NCI-H1105 (cell line): ENCODE measurements at regions not wholly inside any gene's neighbourhood (a gene's known extent, or its start where the extent isn't known, plus 50 kb on each side); places are given as distances from the start of the nearest gene placed in this dataset.

Source experiments
- DNase-seq: peaks from one replicate; lab custom pipeline; 2025; lab: John Stamatoyannopoulos, UW

DNA sequence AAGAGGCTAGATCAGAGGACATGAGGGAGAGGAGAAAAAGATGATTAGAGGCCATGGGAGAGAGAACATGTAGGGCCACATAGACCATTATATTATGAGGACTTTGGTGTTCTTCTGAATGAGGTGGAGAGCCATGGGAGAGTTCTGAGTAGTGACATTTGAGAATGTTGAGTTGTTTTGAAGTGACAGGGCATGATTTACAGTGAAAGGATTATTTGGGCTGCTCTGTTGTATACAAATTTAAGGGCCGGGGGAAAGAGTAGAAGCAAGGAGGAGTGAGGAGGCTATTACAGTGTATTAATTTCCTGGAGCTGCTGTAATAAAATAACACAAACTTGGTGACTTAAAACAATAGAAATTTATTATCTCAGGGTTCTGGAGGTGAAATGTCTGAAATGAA is 102.5 kb upstream of the RGS4 start:
- DNase-seq = no peak

DNA sequence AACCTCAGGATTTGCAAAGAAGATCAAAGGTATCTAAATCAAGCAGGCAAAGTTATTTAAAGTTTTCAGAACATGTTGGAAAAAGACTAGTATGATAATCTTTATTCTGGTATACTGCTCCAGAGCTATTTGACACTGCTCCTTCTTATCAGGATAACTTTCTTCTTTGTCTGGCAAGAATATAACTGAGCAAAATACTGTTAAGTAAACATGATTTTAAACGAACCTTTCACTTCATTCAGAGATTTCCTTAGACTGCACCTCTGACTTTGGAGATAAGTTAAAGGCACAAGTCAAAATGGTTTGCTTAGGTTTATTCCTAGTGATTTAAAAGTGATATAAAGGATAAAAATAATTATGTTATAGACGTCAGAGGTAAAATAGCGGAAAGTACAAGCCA is 103.9 kb upstream of the CCDC190 start:
- no peak for DNase-seq

DNA sequence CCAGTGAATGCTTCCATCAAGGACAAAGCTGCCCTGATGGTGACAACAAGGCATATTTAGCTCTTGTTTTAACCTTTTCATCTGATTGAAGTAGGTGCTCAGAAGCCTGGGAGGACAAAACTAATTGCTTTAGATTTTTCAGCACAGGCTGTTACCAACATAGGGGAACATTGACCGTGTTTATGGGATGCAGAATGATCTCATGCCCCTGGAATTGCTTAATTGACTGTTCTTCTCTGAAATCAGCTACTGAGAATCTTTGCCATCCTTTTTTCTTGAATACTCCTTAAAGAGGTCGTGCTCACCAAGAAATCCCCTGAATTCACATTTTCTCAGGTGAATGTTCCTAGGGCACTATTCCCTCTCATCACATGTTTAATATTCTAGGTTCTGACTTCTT is 95.9 kb upstream of the CCDC190 start:
- DNase-seq = no peak

GRCh38 chr1:162954824-162955223 is 93.8 kb upstream of the CCDC190 start:
- no peak for DNase-seq

DNA sequence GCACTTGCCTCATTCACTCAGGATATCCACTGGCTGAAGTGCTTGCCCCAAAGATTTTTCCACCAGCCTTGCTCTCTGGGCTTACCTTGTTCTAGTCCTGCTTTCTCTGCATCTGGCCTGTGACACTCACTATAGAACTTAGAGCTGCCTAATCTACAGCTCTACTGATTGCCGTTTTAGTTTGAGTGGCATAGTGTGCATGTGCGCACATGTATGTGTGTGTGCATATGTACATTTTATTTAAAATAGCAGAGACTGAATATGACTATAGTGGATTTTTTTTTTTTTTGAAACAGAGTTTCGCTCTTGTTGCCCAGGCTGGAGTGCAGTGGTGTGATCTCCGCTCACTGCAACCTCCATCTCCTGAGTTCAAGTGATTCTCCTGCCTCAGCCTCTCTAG is 92.0 kb upstream of the CCDC190 start:
- no peak for DNase-seq

- no peak for DNase-seq
Measured at GRCh38 chr1:162951553-162952315, 90.8 kb upstream of the CCDC190 start.

DNA sequence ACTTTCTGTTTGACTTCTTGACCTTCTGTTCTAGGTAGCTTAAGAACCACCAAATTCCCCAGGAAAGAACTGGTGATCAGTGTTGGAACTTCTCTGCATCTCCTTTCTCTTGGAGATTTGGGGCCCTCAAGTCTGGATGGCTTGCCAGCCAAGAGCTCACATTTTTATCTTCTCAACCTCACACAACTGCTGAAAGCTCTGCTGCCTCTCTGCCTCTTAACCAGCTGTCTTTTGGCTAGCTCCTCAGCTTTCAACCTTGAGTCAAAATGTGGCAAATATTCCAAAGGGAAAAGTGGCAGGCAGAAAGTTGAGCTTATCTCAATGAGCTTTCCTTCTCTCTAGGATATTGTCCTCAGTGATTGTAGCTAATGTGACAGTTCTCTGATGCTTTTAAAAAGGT is 89.2 kb upstream of the CCDC190 start:
- DNase-seq = no peak

DNA sequence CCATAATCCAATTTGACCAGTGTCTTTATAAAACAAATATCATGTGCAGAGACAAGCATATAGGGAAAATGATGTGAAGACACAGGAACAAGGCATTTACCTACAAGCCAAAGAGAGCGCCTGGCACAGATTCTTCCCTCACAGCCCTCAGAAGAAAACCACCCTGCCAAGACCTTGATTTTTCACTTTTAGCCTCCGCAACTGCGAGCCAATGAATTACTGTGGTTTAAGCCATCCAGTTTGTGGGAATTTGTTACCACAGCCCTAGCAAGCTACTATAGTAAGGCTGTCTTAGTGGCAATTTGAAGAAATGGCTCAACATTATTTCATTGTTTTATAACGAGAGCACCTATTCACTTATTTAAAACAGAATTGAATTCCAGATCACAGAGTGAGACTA is 85.7 kb upstream of the CCDC190 start:
- no peak for DNase-seq

DNA sequence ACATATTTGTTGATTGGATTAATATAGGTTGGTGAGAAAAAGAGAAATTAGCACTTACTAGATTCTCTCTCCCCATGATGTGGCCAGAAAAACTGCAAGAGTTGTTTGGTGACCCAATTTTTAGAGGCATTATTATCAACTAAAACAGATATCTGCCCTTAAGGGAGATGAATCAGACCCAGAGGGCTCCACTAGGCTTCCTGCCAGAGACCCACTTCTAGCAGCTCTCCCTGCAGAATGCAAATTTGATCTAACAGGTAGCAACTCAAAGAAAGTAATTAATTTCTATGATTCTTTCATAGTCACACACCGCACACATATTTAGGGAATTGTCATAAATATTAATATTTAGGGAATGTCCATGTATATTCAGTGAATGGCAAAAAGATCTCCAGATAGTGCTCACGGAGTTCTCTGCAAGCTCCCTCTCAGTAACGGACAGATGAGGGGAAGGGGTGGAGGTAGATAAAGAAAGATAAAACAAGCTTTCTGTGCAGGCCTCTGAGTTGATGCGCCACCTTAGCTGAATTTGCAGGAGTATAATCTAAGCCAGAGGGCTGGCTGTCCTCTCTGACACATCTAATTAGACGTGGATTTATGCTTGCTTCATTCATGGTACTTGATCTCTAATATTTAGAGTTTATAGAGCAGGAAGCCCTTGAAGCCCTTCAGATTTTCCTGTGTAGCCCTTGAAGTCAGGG is 84.1 kb upstream of the CCDC190 start:
- no peak for DNase-seq

GRCh38 chr1:162943622-162944021 is 82.6 kb upstream of the CCDC190 start:
- no peak for DNase-seq

GRCh38 chr1:162942916-162943559 is 82.1 kb upstream of the CCDC190 start:
- DNase-seq = no peak

GRCh38 chr1:162941024-162941423 is 80.0 kb upstream of the CCDC190 start:
- DNase-seq = no peak

DNA sequence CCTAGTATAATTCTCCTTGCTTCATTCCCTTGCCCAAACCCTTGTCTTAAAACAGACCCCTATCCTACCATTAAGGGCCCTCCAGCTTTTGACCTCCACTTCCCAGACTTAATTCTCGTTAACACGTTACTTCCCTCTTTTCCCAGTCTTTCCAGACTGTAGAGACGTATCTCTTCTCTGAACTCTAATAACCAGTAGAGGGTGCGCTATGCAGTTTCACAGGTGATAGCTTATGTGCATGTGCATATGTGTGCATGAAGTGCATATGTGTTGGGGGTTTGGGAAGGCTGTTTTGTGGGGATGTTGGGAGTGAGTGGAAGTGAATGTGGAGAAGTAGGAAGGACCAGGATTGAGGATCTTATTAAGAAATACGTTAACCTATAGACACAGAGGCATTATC is 78.1 kb upstream of the CCDC190 start:
- DNase-seq = no peak

GRCh38 chr1:162937716-162938395 is 76.9 kb upstream of the CCDC190 start:
- DNase-seq = no peak

DNA sequence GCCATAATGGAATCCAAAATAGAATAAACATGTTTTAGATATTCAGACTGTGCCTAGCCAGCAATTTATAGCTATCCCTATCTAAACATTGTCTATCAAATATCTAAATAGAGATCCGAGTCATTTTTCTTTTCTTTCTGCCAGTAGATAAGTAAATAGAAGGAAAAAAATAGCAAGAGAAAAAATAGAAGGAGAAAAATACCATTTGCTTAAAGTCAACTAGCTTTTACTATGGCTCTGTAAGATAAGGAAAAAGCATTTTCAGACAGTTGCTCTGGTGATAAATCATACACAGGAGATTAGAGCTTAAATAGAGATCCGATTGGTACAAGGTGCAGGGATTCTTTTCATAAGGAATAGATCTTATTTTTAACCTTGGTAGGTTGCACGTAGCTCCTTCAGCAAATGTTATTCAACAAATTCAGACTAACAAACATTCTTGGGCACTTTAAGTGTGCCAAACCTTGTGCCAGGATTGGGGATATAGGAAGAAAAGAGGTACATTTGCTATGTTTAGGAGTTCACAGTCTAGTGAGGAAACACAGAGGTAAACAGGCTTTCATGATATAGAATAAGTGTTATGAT is 70.1 kb upstream of the CCDC190 start:
- DNase-seq = no peak

DNA sequence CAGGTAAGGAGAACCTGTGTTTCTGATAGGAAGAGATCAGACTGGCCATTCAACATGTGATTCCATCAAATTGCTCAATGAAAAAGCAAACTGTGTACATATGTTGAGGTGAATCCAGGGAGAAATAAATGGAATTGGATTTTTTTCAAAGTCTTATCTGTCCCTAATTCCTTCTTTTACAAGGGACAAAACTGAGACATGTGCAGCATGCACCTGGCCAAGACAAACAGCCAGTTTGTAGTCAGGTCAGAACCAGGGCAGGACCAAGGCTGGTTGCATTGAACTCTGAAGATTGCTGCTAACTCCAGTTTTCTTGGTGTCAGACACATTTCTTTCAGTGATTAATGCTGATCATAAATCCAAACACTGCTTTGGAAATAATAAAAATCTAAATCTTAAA is 69.6 kb upstream of the CCDC190 start:
- no peak for DNase-seq

DNA sequence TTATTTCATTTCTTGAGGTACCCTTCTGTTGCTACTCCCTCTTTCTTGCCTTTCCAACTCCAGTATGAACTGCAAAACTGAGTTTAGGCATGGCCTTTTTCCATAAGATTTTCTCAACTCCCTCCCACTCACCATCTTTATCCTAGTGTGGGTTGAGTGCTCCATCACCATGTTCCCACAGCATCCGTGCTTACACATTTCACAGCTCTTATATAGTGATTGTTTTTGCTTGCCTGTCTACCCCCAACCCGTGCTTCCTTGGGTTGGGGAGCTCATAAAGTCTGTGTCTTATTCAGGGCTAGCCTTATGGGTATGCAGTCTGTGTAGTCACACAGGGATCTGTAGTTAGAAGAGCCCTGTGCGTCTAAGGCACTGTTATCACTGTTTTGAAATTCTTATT is 68.2 kb upstream of the CCDC190 start:
- DNase-seq = no peak

- no peak for DNase-seq
Measured at GRCh38 chr1:162928141-162928540, 67.2 kb upstream of the CCDC190 start.

DNA sequence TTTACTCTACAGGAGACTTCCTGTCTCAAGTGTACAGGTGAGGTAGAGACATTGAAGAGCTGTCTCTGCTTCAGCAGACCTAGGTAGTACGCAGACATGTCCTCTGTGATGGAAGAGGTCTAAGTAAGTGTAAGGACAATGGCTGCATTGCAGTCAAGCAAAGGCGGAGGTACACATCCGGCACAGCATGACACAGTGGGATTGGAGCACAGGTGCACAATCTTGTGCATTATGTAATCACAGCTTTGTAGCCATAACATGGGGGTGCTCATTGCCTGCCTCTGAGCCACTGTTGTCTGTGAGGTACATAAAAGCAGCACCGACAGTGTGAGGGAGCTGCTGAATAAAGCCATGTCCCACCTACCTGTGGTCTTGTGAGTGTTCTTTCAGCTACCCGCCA is 66.4 kb upstream of the CCDC190 start:
- DNase-seq = no peak

DNA sequence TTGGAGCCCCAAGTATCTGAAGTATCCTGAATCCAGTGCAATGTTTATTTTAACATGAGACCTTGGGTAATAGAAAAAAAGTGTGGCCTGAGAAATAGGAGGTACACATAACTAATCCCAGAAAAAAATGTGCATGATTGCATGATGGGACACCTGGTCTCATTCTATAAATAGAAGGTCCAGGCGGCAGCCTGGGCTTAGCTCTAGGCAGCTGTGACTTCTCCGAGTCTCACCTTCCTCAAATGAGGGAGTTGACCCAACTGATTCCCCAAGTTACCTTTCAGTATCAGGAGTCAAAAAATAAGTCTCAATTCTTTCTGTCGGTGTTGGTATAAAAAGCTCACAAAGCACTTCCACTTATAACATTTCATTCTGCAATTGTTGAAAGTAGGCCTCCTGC is 65.9 kb upstream of the CCDC190 start:
- no peak for DNase-seq

DNA sequence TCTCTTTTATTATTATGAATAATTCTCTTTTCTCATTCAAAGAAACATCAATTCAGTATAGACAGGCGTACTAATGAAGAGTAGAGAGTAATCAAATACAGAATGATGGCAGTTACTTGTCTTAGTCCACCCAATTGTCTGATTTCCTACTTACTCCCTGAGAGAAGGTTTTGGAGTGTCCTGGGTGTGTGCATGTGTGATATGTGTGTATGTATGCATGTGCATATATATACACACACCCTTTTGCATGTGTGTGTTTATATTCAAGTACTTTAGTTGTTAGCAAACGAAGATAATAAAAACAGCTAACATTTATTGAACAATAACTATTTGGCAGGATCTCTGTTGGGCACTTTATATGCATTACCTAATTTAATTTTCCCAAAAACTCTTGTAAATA is 63.2 kb upstream of the CCDC190 start:
- no peak for DNase-seq

DNA sequence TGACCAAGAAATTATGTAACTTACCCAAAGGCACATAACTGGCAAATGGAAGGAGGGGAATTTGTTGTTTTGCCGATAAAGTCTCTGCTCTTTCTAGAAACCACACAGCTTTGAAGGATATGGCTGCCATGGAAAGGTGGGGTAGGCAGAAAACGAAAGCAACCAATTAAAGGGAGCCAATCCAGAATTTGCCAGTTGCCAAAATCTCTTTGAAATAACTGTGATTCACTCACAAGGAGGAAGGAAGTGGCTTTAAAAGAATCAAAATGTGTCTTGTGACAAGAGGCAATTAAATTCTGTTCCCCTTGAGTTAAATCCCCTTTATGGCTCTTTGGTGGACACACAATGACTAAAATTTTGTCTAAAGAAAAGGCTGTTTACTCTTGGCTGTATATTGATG is 61.2 kb upstream of the CCDC190 start:
- no peak for DNase-seq
